A673 (cell line): ENCODE measurements at regions not wholly inside any gene's neighbourhood (a gene's known extent, or its start where the extent isn't known, plus 50 kb on each side); places are given as distances from the start of the nearest gene placed in this dataset.

ENCODE experiments used
- EZH2 ChIP-seq: fragments of 200-600 bp; sonication (generic); IDR thresholded peaks from 2 replicates; pipeline ENCODE4 v1.6.1; 2017; ENCODE audit warnings: borderline replicate concordance, low read depth, mild to moderate bottlenecking, mixed read lengths, antibody characterized with exemption, low read length; ENCODE audit not compliant: poor library complexity, severe bottlenecking
- TF ChIP-seq, protein P1 (sequence below): fragments of 300-800, 200-600 bp; sonication (generic); conservative IDR thresholded peaks from 2 replicates; pipeline ENCODE4 v1.5.1; 2017; ENCODE audit warnings: low read depth, mild to moderate bottlenecking, antibody characterized with exemption, low read length, moderate library complexity, mixed read lengths

DNA sequence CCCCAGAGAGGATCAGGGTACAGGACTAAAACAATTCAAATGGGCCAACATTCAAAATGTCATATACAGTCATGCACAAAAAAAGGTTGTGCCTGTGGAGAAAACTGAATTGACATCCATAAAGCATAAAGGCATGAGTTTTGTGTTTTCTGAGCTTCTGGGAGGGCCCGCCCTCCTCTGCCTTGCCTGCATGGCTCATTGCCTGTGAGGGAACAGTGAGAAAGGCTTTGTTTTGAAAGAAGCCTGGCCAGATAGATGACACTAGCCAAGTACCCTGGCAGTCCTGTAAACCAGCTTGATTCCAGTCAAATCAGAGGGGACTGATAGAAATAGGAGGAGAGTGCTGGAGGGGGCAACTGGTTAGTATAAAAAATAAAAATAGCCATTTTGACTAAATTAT, 194.3 kb downstream of the KIT start:
- TF ChIP-seq, protein P1, sequence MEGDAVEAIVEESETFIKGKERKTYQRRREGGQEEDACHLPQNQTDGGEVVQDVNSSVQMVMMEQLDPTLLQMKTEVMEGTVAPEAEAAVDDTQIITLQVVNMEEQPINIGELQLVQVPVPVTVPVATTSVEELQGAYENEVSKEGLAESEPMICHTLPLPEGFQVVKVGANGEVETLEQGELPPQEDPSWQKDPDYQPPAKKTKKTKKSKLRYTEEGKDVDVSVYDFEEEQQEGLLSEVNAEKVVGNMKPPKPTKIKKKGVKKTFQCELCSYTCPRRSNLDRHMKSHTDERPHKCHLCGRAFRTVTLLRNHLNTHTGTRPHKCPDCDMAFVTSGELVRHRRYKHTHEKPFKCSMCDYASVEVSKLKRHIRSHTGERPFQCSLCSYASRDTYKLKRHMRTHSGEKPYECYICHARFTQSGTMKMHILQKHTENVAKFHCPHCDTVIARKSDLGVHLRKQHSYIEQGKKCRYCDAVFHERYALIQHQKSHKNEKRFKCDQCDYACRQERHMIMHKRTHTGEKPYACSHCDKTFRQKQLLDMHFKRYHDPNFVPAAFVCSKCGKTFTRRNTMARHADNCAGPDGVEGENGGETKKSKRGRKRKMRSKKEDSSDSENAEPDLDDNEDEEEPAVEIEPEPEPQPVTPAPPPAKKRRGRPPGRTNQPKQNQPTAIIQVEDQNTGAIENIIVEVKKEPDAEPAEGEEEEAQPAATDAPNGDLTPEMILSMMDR: no peak
- TF ChIP-seq EZH2: no peak
